CD4-positive, alpha-beta T cell treated with Interleukin-4 for 1 hour (primary cell): ENCODE measurements at regions not wholly inside any gene's neighbourhood (a gene's known extent, or its start where the extent isn't known, plus 50 kb on each side); places are given as distances from the start of the nearest gene placed in this dataset.

Experiments
- DNase-seq, 2 donors: peaks; one replicate each; pipeline ENCODE4 v3.0.0-alpha.2; 2020 to 2022

DNA sequence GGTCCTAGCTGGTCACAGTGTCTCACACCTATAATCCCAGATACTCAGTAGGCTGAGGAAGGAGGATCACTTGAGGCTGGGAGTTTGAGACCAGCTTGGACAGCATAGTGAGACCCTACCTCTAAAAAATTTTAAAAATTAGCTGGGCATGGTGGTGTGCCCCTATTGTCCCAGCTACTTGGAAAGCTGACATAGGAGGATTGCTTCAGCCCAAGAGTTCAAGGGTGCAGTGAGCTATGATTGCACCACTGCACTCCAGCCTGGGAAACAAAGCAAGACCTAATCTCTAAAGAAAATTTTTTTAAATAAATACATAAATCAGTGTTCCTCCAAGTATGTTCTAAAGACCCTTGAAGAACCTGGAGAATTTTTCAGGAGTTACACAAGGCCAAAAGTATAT is 50.6 kb upstream of the GNAO1 start:
- no peak for DNase-seq

DNA sequence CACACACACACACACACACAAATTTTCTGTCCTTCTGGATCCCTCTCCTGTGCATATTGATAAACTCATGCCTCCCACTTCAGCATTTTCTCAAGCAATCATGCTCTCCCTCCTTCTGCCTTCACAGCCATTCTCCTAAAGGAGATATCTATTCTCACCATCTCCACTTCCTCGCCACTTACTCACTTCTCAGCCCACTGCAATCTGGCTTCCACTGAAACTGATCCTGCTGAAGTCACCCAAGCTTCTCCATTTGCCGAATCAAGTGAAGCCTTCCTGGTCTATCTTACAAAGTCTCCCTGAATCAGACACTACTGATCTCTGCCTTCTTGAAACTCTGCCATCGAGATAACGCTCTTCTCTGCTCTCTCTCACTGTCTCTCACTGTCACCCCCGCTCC is 54.0 kb upstream of the GNAO1 start:
- no peak for DNase-seq

DNA sequence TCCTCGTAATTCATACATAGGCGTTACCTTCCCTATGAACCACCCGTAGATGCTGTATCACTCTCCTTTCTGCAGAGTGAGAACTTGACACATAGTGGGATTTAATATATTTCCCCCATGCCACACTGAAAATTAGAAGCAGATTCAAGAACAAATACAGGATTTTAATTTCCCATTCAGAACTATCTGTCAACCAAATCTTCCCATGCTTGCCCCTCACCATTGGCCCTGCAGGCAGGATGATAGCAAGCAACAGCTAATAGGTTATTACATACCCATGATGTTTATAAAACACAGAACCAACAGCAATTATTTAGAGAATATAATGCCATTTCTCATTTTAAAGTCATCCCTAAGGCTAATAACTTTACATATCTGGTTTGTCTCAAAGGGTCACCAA is 55.0 kb upstream of the GNAO1 start:
- no peak for DNase-seq

DNA sequence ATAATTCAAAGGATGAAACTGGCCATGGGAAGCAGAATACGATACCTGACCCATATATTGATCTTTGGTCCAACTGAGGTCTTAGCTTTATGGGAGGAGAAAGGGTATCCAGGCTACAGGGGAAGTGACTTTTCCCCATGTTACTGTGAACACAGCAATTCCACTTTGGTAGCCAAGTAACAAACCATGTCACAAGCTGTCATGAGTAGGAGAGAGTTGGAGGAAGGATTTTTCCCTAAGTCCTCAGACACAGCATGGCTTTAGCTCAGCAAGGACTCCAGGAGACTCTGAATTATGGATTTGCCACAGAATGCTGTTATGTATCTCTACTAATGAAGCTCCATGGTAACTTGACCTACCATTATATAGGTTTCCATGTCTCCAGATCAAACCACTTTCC is 56.5 kb upstream of the GNAO1 start:
- DNase-seq: no peak

DNA sequence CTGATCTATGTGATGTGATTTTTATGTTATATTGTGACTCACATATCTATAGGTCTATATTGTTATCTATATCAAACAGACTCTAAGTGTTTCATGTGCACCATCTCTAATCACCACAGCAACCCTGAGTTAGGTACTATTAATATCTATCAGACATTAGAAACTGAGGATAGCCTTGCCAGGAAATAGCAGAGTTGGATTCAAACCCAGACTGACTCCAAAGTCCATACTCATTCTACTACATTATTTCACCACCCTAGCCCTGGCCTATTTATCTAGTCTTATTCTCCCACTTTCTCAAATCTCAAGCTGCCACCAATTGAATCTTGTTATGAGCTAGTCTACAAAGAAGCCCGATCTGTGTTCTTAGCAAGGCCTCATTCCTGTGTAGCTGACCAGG is 65.4 kb upstream of the GNAO1 start:
- DNase-seq: no peak

DNA sequence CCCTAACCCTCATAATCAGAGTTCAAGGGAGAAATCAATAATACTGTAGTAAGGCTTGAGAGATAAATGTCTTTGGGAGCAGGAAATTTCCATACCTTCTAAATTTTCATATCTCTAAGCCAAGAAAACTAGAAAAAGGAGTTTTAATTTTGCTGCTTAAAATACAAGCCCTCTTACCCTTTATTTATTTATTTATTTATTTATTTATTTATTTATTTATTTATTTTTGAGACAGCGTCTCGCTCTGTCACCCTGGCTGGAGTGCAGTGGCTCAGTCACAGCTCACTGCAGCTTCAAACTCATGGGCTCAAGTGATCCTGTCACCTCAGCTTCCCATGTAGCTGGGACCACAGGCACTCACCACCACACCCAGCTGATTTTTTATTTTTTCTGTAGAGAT is 69.0 kb upstream of the GNAO1 start:
- DNase-seq: no peak

DNA sequence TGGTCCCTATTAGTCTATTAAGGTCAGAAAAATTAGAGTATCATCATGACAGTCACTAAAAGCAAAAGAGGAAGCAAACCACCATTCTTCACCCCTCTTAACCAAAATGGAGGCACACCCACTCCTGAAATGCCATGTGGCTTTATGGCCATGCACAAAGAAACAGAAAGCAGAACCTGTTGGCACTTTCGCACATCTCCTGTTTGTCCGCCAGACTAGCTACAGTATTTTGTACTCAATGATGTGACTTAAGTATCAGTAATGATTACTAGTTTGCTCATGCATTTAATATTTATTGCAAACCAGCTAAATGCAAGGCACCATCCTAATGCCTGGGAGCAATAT is 70.2 kb upstream of the GNAO1 start:
- DNase-seq: peak in 1 of 2 donors; percentile 15

DNA sequence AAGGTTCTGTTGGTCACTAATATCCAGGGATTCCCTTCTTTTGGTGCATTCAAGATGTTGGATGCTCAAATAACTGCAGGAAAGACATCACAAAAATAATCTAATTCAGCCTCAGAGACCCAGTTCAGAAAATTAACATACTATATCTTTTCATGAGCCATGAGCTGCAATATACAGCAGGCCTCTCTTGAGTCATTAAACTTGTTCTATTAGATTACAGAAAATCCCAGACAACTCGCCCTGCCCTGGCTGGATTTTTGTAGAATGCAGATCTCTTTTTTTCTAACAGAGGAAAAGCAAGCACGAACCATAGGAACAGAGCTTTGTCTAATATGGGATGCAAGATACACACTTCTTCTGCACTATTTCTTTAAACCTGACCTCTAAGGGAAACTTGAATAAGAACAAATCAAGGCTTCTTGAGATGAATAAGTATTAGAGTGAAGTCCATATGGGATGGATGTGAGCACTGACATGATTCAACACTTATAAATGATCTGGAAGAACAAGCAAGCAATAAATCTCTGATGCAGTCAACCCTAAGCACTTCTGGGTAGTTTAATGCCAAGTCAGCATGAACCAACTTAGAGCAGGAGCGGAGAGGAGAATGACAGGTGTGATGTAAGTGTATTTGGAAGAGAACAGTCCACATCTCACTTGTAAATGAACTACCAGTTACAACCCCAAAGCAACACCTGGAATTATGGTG is 70.7 kb upstream of the GNAO1 start:
- no peak for DNase-seq

DNA sequence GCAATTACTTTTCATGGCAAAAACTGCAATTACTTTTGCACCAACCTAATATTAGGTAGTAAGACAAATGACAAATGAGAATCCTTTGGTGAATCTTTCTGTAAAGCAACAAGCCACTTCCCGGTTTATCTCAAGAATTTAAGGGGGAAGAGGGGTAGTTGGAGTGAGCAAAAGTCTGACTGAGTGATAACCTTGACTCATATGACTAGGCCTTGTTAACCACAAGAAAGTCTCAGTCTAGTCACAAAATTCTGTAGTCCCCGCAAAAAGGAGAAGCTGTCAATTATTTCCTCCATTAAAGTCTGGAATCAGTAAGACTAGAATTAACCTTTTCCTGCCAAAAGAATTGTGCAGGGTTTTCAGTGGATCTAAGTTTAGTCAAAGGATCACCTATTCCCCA is 72.2 kb upstream of the GNAO1 start:
- peak in 1 of 2 donors; percentile 11 for DNase-seq

DNA sequence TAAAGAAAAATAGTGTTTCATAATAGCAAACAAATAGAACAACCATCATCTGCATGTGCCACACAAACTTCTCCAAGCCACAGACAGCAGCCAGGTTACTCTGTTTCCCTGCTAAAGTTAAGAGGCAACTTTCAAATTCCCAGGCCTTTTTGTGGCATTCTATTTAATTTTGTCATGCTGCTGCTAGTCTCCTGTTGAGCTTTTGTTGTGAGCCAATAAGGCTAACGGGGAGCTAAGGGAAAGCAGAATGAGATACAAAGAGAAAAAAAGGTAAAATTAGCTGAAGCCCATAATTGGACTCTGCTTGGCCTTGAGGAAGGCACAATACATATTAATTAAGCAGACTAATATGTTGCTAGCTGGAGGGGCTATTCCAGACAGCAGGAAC is 74.7 kb upstream of the GNAO1 start:
- no peak for DNase-seq

DNA sequence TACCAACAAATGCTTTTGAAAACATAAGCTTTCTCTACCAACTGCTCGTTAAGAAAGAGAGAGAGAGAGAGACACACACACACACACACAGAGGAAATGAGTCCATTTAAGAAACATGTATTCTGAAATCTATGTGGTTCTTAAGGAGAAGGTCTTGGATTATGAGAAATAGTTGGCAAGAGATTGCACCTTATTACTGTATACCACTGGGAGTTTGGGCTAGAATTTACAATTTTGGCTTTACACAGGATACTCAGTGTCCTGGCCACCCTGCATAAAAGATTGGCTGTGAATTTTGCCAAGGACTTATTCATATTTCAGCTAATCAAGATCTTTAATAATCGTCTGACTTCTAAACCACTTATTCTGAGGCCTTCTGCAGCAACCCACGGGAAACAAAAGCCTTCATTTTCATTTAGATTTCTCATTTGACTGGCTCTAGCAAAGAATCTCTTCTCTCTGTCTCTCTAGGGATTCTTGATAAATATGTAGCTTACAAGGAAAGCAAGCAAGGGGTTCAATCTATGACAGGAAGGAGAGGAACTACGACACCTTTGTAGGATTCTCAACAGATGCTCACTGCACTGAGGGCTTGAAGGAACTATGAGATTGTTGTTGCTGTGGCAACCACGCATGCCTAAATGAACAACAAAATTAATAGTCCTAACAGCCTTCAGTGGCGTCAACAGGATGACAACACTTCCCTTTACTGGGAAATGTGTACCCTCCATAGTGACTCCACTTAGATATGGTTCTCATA is 75.3 kb upstream of the GNAO1 start:
- DNase-seq: no peak

DNA sequence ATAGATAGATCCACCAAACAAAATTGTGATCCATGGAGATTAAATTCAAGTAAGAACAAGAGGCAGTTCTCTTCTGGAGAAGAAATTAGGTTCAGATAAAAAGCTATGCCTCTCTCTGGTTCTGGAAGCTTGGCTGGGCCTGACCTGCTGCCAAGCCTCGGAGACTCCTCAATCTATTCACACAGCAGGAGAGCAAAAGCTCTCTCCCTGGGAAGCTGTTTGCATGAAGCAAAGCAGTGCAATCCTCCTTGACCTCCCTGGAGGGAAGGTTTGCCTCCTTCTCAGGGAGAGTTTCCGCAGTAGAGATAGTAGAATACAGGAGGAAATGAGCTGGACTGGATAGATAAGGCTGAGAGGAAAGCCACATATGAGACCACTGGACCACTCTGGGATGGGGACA is 78.1 kb upstream of the GNAO1 start:
- no peak for DNase-seq

DNA sequence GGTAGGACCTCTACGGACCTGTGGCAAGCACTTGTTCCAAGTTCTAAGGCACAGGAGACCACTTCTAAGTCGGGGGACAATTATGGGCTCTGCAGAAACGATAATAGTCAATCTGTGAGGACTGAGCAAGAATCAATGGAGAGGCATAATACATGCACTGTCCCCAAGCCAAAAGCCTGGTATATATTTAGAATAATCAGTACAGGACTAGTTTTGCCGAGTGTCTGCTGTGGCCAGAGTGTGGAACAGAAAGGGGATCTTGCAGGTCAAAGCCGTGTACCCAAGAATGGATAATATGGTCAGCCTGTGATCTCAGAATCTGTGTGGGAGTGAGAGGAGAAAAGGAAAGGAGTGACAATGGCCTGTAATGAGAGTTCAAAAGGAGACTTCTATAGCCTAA is 80.2 kb upstream of the GNAO1 start:
- no peak for DNase-seq

DNA sequence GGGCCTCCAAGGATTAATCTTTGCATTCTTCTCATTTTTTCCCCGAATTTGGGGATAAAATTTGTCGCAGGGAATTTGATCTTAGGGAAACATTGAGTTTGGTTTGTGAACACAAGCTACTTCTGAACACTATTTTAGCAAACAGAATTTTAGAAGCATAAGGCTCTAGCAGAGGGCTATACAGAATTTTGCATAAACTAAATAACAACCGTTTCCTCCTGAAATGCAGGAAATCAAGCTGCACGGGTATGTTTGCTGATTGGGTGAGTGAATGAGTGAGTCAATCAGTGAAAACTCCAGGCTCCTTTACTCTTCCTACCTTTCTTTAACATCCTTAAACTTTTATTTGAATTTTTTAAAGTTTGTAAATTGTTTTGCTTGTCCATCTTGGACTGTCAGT is 81.3 kb upstream of the GNAO1 start:
- DNase-seq: no peak

DNA sequence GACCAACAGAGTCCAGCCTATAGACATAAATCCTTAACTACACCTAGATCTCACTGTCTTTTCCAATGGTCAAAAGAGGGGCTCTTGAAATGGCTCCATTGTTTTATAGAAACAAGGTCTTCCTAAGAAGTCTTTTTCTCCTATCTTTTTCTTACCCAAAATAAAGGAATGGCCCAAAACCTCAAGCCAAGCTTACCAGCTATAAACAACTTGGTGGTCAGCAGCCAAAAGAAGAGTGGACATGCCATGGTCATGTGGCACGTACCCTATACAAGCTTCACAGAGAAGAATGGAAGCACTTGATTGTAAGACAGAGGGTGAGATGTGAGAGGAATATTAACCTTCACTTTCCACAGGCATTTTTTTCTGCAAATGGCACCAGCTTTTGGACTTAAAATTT is 82.1 kb upstream of the GNAO1 start:
- no peak for DNase-seq

DNA sequence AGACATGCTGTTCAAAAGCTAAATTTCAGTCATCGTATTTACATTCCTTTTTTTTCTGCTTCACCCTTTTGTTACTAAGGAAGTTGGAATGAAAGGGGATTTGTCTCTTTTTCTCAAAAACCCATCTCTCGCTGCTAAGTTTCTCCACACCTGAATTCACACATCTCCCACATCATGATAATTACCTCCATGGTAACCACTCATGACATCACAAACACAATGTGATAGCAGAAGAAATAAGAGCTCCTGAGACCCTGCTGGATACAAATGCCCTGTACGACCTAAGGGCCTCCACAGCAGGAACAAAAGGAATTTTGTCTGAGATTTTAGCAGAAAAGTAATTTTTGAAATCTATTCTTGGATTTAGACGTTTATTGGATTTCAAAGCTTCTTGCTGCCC is 82.6 kb upstream of the GNAO1 start:
- DNase-seq: no peak

DNA sequence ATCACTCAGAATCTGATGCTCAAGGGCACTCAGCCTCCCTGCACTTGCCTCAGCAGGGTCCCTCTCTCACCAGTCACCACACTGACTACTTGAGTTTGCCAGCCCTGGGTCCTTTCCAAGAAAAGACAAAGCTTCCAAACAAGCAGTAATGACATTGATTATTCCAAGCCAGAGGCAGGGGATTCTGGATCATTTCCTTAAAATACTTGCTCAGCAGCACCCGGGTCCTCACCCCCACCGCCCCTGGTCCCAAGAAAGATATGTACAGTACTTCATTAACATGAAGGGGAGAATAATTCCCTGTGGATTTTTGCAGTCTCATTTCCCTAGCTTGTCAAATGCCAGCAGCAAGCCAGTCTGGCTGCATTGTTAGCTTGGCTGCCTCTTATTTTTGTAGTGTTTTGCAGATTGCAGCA is 83.2 kb upstream of the GNAO1 start:
- no peak for DNase-seq

DNA sequence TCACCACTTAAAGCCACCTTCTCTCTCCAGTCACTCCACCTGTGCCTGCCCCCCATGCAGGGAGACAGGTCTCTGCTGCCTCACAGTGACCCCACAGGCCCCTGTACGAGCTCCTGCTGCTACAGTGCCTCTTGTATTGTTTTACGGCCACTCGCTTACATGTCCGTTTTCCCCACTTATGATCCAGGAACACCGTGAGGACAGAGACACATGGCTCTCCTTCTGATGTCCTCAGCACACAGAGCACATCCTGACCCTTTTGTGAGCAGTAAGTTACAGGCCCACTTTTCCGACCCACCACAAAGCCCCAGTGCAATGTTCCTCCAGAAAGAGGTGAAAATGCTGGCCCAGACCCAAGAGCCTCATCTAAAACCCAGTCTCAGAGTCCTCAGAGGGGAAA is 84.8 kb upstream of the GNAO1 start:
- DNase-seq: no peak

DNA sequence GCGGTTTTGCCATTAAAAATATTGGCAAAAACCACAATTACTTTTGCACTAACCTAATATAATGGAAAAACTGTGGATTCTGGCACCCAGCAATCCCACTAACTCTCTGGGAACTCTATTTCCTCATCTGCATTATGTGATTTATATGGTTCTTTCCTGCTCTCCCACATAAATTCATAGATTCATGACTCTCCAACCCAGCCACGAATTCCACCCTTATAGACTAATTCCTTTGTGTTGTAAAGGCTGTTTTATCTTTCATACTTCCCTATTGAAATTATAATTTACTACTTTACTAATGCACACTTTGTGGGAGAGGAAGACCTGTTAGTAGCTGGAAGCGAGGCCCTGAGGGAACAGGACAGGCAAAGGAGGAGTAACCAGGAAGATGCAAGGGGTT is 88.4 kb upstream of the GNAO1 start:
- no peak for DNase-seq

DNA sequence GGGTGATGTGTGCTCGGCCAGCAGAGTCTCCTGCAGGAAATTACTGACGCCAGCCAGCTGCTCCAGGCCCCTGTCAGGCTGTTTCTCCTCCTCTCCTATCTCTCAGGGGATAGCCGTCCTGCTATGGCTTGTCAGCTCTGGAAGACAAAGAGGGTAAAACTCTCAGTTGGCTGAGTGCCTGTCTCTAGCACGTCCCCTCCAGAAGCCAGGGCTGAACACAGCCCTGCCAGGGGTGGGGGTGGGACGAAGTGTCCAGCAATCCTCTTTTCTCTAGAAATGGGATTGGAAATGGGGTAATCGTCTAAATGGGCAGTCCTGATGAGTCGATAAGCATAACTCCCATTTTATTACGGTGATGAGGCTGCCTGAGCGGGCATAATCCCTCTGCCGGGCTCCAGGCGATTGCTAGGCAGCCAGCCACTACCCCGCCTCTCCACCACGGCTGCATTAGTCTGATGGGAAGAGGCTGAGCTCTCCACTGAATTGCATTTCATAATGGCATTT is 89.1 kb upstream of the GNAO1 start:
- no peak for DNase-seq

DNA sequence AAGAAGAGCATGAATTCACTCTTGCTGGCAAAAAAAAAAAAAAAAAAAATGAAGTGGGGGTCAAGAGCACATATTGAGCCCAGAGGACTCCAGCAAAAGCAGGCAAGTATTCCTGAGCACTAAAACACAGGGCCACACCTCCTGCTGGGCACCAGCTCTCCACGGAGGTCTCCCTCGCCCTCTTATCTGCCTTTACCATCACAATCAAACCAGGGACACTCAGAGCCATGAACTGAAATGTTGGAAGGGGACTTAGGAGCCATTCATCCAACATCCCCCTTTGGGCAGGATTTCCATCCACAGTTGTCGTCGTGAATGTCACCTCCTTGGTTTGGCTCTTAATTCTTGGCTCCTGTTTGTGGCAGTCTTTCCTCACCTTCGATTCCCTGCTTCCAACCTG is 89.8 kb upstream of the GNAO1 start:
- DNase-seq: no peak

DNA sequence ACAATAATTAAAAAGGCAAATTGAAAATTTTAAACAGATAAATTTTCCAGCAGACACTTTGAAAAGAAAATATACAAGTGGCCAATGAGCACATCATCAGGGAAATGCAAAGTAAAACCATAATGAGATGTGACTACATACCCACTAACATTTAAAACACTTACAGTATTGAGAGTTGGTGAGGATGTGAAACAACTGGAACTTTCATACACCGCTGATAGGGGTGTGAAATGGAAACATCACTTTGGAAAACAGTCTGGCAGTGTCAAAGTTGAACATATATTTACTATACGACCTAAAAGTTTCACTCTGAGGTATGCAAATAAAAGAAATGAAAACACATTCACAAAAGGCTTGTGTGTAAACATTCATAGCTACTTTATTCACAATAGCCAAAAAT is 94.0 kb upstream of the GNAO1 start:
- DNase-seq: no peak

DNA sequence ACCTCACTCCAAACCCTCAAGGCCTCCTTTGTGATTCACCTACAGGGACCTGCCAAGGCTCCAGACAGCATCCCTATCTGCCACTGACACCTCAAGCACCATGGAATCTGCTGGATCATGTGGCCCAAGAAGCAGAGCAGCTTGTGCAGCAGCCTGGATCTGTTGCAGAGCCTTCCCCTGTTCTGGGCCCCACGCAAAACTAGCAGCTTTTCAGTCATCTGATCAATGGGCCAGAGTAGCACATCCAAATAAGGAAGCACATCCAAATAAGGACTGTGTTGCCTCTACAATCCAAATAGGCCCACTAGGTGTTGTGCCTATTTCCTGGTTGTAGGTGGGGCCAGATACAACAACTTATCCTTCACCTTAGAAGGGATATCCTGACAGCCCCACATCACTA is 97.1 kb upstream of the GNAO1 start:
- no peak for DNase-seq

DNA sequence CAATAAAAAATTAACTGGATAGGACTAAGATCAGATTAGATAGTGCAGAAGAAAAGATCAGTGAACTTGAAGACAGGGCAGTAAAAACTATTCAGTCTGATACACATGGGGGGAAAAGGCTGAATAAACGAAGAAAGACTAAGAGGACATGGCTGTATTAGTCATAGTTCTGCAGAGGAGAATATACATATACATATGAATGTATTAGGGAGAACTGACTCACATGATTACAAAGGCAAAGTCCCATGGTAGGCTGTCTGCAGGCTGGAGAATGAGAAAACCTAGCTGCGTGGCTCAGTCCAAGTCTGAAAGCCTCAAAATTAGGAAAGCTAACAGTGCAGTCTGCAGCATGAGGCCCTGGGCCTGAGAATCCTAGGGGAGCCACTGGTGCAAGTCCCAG is 98.2 kb upstream of the GNAO1 start:
- no peak for DNase-seq

DNA sequence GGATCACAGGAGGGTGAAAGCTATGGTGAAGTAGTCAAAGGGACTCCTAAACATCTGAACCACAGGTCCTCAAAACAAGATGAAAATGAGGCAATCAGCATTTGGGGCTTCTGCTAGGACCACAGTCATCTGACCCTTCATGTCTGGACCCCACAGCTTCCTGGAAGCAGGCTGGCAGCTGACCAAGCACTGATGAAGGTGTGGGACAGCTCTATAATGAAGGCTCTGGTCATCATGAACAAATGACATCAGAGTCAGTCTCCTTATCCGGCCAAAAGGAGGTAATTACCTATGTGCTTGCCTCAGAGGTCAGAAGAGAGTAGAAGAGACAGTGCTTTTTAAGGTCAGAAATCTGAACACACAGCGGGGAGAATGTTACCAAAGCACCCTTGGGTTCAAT is 101.2 kb upstream of the GNAO1 start:
- no peak for DNase-seq
